KBM-7 (cell line): ENCODE measurements at regions not wholly inside any gene's neighbourhood (a gene's known extent, or its start where the extent isn't known, plus 50 kb on each side); places are given as distances from the start of the nearest gene placed in this dataset.

ENCODE experiments used
- DNase-seq: peaks from one replicate; pipeline ENCODE4 v3.0.0-alpha.2; 2015
- in situ Hi-C: fragments of 300-500 bp; cut with MboI; formaldehyde crosslinking; loops from 2 replicates; pipeline ENCODE4 v1.14.3; 2020; ENCODE audit warnings: low sequenced_read_pairs, low pct_unique_long_range_greater_than_20kb, mixed read lengths

DNA sequence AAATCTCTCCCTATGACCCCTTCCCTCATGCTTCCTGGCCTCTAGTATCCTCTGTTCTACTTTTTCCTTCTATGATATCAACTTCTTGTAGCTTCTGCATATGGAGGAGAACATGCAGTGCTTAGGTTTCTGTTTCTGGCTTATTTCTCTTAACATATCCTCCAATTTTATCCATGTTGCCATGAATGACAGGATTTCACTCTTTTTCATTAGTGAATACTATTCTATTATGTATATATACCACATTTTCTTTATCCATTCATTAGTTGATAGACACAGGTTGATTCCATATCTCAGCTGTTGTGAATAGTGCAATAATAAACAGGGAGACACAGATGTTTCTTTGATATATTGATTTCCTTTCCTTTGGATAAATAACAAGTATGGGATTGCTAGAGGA is 123.3 kb upstream of the SESN3 start:
- DNase-seq = no peak
- in situ Hi-C loops = no loop called here

DNA sequence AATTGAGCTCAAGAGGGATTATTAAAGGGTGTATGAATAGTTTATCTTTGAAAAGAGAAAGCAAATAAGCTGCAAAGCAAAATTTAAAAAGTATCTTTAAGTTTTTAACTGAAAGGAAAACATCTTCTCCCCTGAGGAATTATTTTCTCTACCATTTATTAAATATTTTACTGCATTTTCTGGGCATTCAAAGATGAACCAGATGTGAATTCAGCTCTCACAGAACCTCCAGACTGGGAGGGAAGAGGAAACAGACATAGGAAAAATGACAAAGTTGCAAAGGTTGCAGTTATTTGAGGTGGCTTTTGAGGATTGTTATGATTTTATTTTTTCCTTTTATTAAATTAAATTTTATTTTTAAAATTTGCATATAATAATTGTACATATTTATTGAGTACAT is 122.7 kb upstream of the SESN3 start:
- in situ Hi-C loops = no loop called here
- DNase-seq = no peak

DNA sequence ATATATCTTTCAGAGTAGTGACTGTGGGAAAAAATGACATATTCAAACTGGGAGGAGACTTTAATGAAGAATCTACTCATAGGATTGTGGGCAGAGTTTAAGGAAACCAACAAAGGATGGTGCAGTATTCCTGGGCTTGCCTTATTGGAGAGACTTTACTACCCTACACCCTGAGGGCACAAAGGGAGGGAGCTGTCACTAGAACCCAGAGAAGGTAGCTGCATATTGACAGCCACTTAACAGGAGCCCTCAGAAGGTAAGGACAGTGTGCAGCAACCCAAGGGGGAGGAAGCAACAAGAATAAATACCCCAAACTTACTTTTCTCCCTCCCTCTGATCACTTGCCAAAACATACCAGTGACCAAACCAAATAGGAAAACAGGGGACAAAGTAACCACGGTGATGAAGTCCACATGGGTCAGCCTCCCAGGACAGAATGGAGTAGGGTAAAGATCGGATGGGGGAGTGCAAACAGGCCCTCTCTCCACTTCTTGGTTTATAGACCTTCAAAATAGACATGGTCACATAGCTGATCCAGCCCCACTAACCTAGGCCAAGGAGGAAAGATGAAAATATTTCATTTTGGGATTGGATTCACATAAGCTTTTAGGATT is 121.8 kb upstream of the SESN3 start:
- in situ Hi-C loops = no loop called here
- no peak for DNase-seq

DNA sequence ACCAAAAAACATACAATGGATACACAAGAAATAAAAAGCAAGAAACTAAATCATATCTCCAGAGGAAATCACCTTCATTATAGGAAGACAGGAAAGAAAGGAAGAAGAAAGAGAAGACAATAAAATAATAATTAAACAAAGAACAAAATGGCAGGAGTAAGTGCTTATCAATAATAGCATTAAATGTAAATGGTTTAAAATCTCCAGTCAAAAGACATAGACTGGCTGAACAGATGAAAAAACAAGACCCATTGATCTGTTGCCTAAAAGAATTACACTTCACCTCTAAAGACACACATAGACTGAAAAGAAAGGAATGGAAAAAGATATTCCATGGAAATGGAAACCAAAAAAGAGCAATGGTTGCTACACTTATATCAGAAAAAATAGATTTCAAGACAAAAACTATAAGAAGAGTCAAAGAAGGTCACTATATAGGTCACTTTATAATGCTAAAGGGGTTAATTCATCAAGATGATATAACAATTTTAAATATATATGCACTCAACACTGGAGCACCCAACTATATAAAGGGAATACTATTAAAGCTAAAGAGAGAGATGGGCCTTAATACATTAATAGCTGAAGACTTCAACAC is 118.4 kb upstream of the SESN3 start:
- in situ Hi-C loops = no loop called here
- no peak for DNase-seq

DNA sequence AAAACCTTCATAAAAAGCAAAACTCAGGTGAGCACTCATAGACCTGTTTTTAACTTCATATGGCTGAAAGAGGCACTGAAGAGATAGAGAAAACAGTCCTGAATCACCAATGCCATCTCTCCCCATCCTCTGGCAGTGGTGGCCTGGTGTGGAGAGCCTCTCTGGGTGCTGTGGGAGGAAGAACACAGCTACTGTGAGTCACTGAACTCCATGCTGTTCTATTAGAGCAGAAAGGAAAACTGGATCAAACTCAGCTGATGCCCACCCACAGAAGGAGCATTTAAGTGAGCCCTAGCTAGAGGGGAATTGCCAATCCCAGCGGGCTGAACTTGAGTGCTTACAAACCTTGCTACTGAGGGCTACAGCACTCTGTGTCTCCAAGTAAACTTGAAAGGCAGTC is 115.3 kb upstream of the SESN3 start:
- in situ Hi-C loops = no loop called here
- DNase-seq = no peak

DNA sequence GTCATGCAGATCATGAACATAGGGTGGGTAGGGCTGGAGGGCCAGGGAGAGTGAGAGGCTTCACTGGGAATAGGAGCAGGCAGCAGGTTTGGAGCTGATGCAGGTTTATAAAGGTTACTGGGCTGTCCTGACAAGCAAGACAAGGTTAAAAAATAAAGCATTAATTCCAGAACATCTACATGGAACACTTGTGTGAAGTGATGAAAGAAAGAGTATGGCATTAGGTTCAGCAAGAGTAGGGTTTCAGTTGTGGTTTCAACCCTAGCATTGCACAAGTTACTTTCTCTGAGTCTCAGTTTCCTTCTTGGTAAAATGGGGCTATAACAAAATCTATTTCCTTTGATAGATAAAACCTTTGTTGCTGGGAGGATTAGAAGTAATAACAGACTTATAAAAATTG is 114.6 kb upstream of the SESN3 start:
- DNase-seq = no peak
- in situ Hi-C loops = no loop called here

DNA sequence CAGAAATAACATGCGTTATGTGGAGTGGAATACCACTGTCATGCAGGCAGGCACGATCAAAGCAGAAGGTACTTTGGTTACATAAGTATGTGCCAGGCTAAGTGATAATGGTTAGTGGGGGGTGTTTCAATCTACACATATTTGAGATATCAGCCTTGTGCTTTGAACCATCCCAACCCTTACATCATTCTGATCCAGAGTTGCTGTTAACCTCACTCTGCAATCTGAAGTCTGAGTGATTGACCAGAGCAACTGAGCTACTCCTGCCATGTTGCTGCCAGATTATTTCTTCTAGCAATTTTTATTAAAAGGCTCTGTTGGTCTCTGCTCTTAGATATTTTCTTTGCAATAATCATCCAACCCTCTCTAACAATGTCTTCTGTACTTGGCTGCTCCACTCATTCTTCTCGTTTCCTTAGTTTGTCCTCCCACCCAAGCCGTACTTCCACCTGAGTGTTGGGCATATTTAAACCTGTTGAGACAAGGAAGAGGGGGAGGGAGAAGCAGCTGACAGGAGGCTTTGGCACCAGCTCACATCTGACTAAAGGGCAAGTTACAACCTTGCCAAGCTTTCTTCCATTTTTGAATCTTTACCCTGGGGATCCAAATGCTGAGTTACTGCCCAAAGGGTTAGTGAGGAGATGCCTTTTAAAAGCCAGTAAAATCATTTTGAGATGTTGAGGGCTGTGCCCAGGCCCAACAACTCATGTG is 114.1 kb upstream of the SESN3 start:
- in situ Hi-C loops = no loop called here
- DNase-seq = no peak

DNA sequence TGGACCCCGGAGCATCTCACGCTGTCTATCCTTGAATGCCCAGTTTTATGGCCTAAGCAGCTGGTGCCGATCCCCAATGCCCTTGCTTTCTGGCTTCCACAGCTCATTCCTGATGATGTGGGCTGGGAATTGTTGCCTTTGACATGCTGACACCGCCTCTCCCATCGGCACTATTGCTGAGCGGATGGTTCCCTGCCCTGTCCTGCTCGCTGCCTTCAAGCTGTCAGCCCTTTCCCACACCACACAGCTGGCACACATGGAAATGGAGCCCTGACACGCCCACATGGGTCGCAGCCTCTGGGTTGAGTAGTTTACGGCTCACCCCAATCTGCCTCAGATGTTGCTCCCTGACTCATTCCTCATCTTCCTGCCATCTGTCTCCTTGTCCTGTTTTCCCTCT is 110.2 kb upstream of the SESN3 start:
- no peak for DNase-seq
- in situ Hi-C loops = no loop called here

DNA sequence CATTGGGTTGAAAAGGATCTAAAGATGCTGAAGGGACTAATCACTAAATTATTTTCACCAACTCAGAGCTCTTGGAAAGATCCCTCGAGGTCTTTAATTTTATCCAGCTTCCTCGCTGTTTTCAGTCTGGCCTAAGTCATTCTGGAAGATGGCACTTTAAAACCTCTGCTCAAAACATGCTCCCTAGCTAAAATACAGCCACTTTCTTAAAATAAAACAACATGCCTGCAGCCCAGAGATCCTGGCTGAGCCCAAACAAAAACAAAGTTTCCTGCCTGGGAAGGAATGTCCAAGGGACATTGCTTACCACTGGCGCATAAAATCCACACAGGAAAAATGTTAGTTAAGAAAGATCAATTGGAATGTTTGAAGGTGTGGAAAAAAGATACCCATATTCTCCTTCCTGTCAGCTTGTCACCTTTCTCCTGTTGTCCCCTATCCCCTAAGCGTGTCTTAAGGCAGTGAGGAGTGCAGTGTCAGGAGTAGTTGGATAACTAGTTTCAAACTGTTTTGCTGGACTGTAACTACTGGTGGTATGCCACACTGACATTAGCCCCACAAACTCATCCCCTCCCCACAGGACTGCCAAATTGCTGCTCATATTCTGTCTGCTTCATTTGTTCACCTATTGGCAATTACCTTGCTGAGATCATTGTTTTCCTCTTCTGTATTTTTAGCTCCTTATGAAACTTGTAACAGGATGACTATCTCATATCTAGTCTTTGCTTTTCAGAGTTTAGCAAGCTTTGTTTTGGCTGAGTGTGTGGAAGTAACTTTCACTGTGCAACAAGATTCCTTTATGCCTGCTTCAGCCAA is 108.3 kb upstream of the SESN3 start:
- in situ Hi-C loops = no loop called here
- no peak for DNase-seq

DNA sequence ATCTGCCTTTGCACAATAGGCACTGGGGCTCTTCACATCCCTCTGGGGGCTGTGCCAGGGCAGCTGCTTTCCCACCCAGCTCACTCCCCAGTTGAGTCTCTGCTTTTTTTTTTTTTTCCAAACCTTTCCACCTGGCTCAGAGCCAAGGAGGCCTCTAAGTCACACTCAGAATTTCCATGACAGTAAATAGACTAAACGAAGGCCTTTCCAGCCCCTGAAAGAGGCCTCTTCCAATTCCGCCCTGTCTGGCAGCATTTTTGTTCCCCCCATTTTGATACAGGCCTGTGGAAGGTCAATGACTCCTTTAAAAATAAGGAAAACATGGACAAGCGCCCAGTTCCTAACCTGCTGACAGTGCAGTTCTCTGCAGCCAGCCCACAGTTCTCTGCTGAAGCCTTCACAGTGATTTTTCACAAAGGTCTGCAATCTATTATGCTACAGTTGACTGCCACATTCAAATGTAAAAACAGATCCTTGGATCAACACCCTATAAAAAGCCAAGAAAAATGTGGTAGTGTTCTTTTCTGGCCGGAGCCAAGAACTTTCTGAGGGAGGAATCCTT is 107.5 kb upstream of the SESN3 start:
- no peak for DNase-seq
- in situ Hi-C loops = no loop called here

DNA sequence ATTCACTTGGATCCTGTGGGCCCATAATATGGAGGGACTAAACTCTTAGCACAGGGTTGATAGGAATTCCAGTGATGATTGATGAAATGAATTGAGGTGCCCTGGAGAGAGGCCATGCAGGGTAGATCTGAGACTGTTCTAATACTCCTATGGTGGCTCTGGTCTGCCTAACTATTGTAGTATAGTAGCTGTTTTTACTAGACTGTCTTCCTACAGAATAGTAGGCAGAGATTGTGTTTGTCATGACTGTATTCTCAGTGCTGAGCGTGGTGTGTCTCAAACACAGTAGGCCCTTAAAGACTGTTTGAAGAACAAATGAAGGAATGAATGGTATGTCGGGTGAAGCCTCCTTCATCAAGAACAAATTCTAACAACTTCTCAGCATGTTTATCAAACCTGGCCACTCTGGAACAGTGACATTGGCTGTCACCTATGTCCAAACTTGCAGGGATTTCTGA is 107.0 kb upstream of the SESN3 start:
- in situ Hi-C loops = no loop called here
- no peak for DNase-seq

DNA sequence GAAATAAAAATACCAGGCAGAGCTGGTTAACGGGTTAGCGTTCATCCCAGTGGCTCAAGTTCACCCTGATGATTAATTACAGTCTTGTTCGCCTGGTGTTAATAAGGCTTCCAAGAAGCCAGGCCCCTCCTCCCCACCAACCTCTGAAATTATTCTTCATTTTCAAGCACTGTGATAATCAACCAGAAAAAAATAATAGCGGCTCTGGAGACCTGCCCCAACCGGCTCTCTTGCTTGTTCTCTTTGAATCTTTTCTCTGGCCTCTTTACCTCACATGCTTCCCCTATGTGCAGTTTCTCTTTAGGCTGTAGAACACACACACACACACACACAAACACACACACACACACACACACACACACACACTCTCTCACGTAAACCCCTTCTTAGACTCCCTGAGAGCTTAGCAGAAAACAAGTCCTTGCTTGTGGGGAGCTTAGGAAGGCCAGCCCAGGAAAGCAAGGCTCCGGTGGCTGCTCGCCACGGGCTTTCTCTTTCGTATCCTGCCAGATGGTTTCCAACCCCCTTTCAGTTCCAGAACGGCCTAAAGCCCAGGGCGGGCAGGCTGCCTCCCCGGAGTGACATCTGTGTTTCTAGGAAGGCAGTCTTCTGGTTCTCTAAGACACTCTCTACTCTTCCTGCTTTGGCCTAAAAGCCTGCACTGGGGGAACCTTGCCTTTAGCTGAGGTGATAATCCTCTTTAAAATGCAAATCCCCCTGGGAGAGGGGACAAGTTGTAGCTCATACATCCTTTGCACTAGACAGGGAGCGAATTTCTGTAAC is 106.4 kb upstream of the SESN3 start:
- in situ Hi-C loops = no loop called here
- no peak for DNase-seq

DNA sequence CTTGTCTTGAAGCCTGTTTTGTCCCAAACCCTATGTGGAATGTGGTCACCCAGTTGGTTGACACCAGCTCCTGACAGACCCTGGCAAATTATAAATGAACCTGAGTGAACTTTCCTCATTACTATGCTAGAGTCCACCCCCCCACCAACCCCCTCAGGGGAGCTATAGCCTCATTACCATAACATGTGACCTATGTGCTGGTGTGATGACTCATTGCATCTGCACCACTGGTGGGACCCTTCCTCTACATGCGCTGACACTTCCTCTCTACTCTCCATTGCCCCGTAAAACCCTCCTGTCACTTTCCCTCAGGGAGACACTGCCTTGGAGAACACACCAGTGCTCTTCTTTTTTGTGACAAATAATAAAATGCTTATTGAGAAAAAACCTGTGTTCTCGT is 105.0 kb upstream of the SESN3 start:
- in situ Hi-C loops = no loop called here
- DNase-seq = no peak

DNA sequence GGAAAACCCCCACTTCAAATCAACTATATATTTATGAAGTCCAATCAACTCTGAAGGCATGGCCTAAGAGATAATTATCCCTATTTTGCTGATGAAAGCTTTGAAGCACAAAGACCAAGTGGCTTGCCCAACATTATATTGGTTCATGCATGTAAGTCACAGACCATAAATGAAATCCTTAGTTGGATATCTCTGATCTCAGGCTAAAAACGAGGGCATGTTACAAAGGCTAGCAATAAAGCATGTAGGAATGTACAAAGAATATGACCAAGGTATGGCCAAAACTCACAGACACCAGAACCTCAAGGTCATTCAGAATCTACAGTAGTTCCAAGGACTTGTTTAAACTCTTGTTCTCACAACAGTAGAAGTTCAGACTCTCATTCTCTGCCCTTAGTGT is 100.2 kb upstream of the SESN3 start:
- in situ Hi-C loops = no loop called here
- no peak for DNase-seq

DNA sequence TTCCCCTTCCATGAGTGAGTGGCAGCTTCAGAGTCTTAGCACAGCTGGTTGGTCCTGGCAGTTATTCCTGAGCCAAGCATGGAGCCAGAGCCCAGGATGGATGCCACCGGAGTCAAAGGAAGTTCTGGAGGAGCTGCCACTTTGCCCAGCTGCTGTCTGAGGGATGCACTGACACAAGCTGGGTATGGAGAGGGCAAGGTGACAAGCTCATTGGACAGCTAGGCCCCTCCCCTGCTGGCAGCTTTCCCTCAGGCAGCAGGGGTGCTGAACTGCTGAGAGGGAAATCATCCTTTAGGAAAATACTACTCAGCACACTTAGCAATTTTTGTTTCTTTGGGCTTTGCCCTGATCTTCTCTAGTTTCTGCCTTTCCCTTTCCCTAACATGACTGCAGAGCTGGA is 99.3 kb upstream of the SESN3 start:
- DNase-seq = no peak

DNA sequence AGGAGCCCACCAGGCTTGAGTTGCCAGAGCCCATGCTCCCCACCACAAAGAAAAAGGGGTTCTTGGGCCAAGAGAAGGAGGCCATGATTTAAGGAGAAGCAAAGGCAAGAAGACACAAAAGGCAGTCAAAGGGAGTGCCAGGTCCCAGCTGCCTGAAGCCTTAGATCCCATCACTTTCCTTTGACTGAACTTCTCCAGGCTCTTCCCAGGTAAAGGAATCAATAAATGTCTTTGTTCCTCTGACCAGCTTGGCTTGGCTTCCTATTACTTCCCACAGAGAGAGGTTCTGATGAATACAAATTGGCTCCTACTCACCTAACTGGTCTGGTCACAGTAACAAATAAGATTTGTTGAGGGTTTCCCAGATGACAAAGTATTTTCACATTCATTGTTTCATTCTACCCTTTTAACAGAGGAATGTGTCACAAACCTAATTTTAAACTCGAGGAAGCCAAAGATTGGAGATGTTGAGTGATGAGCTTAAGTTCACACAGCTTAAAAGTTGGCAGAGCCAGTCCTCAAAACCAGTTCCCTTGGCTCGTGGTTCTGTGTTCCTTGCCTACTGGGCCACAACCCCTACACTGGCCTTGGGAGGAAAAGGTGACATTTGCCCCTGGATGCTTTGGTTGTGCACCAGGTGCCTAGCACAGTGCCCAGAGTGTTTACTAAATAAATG is 96.4 kb upstream of the SESN3 start:
- no peak for DNase-seq
- in situ Hi-C loops = no loop called here

More for the DNA sequence above, 99.3 kb upstream of the SESN3 start:
- in situ Hi-C loops = no loop called here

DNA sequence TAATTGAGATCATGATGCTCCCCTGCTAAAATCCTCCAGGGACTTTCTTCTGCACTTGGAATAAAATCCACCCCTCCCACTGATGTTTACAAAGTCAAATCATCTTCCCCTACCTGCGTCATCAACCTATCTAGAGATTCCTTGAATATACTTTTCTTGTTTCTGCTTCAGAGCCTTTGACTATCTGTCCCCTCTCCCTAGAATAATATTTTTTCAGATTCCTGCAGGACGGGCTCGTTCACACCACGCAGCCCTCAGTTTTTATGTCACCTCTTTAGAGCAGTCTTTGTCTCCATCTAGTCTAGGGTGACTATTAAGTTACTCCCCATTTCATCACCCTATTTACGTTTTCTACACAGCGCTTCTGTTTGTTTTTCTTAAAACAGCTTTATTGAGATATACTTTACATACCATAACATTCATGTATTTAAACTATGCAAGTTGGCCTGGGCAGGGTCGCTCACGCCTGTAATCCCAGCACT is 94.8 kb upstream of the SESN3 start:
- in situ Hi-C loops = no loop called here
- no peak for DNase-seq

DNA sequence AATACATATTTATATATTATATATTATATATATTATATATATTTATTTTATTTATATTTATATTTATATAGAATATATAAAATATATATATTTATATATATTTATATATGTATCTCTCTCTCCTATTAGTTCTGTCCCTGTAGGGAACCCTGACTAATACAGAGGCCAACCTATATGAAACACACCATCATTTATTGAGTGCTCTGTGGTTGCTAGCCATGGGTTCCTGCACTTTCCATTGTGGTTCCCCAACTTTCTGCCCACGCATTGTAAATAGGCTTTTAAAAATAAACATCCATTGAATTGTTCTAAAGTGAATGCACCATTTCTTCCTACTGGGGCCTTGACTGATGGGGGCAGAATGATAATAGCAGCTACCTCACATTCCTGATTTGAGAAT is 93.8 kb upstream of the SESN3 start:
- in situ Hi-C loops = no loop called here
- no peak for DNase-seq
